ENCODE measurements at regions not wholly inside any gene's neighbourhood (a gene's known extent, or its start where the extent isn't known, plus 50 kb on each side); places are given as distances from the start of the nearest gene placed in this dataset.
"Not testable (repeated sequence)": the region's sequence is repeated elsewhere in the genome, so short reads cannot be mapped to it uniquely, and the experiment has no call there.

DNA sequence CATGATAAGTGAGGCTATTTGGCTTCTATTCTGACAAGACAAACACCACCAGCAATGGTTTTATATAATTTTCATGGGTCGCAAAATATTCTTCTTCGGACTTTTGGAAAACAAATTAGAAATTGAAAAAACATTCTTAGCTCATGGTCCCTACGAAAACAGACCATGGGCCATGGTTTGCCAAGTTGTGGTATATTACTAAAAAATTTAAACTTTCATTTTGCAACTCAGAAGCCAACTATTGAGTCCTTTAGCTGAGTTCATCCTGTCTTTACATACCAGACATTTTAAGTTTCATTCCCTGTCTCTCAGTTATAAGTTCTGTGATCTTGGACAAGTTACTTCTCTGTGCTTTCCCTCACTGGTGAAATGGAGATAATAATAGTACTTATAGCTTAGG is 198.1 kb downstream of the CSNK1G3 start:
- H3K4me3 Mint-ChIP-seq: no peak overlapping the region
- ChIA-PET POLR2A (no interaction called here), CTCF (no interaction called here)
- no peaks in the 10 kb centered on the region for H3K36me3 Mint-ChIP-seq (ENCODE audit: low read depth)
- no peak overlapping the region for H3K27ac Mint-ChIP-seq
- H3K27me3 Mint-ChIP-seq: no peaks in the 10 kb centered on the region
- H3K9me3 Mint-ChIP-seq: no peaks in the 10 kb centered on the region
- DNase-seq: no peak
- no peaks in the 10 kb centered on the region for H3K4me1 Mint-ChIP-seq

DNA sequence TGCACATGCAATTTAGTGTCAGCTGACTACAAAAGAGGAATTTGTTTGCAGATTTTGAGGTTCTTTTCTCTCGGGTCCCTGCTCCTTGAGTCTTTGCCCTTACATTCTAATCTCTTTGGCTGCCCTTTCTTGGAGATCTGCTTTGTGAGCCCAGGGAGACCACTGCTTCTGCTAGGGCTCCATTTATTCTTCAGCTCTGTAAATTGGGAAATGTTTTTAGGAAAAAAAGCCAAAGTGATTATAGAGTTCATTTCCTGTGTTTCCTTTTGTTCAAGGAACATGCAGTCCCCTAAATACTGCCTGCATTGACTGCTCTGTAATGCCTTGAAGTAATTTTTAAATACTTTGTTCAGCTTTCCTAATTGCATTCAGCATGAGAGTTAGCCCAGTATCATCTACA is 197.4 kb downstream of the CSNK1G3 start:
- no peak for DNase-seq
- H3K9me3 Mint-ChIP-seq: no peaks in the 10 kb centered on the region
- H3K36me3 Mint-ChIP-seq (ENCODE audit: low read depth): no peaks in the 10 kb centered on the region
- no peaks in the 10 kb centered on the region for H3K27me3 Mint-ChIP-seq
- ChIA-PET CTCF (no interaction called here), POLR2A (no interaction called here)
- no peak overlapping the region for H3K27ac Mint-ChIP-seq
- no peaks in the 10 kb centered on the region for H3K4me1 Mint-ChIP-seq
- H3K4me3 Mint-ChIP-seq: no peak overlapping the region

DNA sequence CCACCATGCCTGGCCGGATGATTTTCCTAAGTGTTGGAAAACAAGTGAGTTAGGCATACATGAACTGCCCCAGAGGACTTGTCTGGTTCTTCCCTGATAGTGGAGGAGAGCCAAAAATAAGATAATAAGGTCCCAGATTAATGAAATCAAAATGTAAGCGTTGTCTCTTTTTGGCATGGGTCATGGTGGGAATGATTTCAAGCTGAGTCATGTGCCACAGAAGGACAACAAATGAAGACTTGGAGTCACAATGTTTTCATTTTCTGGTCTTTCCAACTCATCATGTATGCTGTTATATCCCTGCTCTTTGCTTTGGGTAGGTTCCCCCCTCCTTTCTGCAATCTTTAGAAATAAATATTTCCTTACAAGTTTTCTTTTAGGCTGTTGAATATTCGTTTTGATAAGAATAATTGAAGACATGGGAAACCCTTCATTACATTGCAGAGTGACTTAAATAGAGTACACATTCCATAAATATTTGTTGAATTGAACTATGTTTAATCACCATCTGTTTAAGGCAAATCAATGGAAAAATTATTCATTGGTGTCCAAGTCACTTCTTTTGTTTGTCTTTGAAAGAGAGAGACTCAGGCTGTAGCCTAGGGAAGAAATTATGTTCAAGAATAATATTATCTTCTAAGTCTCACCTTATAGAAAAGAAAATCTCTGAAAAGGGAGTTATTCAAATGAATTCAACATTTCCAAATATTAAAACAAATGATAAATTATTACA is 196.3 kb downstream of the CSNK1G3 start:
- POLR2A ChIA-PET: no interaction called here
- Mint-ChIP-seq H3K27me3 (no peaks in the 10 kb centered on the region), H3K36me3 (ENCODE audit: low read depth) (no peaks in the 10 kb centered on the region), H3K4me1 (no peaks in the 10 kb centered on the region), H3K9me3 (no peaks in the 10 kb centered on the region), H3K27ac (no peak overlapping the region), H3K4me3 (no peak overlapping the region)
- CTCF ChIA-PET: interaction anchor here (0.6 kb wide), 1 partner anchor 78 kb away, joined by 6 read pairs; no protein-coding TSS in a partner anchor
- no peak for DNase-seq

DNA sequence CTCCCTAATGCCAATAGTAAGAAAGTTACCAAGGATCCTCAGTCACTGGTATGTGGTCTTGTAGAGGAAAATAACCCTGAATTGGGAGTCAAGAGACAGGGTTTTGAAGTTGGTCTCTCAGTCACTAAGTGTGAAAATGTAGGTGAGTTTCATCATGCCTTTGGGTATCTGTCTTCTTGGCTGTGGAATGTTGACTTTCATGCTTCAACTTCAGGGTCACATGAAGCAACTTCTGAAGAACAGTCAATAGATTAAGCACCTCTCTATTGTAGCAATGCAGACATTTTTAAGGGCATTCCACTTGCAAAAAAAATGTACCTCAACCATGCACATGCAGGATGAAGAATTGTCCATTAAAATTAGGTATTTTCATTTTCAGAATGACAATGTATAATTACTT is 194.6 kb downstream of the CSNK1G3 start:
- Mint-ChIP-seq H3K27ac (no peak overlapping the region), H3K4me3 (no peak overlapping the region), H3K27me3 (no peaks in the 10 kb centered on the region), H3K4me1 (no peaks in the 10 kb centered on the region), H3K36me3 (ENCODE audit: low read depth) (no peaks in the 10 kb centered on the region), H3K9me3 (no peaks in the 10 kb centered on the region)
- no peak for DNase-seq
- ChIA-PET CTCF (no interaction called here), POLR2A (no interaction called here)

DNA sequence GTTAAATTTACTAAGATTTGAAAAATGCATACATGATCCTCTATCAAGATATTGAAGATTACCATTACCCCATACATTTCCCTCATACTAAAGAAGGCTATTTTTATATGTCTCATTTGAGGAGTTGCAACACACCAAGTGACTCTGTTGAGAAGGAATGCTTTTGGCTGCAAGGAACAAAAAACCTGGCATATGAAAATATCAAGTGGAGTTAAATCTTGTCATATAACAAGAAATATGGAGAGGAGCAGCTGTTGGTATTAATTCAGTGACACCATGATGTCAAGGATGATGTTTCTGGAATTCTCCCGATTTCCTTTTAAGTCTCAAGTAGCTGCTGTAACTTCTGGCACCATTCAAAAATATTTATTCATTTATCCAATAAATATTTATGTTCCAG is 193.8 kb downstream of the CSNK1G3 start:
- DNase-seq: no peak
- Mint-ChIP-seq H3K9me3 (no peaks in the 10 kb centered on the region), H3K4me1 (no peaks in the 10 kb centered on the region), H3K36me3 (ENCODE audit: low read depth) (no peaks in the 10 kb centered on the region), H3K27me3 (no peaks in the 10 kb centered on the region), H3K4me3 (no peak overlapping the region), H3K27ac (no peak overlapping the region)
- ChIA-PET CTCF (no interaction called here), POLR2A (no interaction called here)

GRCh38 chr5:123701511-123702200 is 189.7 kb downstream of the CSNK1G3 start:
- CTCF ChIA-PET: no interaction called here
- no peaks in the 10 kb centered on the region for H3K9me3 Mint-ChIP-seq
- H3K4me3 Mint-ChIP-seq: no peak overlapping the region

GRCh38 chr5:123700624-123701287 is 188.8 kb downstream of the CSNK1G3 start:
- Mint-ChIP-seq H3K27me3 (no peaks in the 10 kb centered on the region), H3K27ac (no peak overlapping the region), H3K4me3 (no peak overlapping the region), H3K4me1 (no peaks in the 10 kb centered on the region), H3K36me3 (ENCODE audit: low read depth) (no peaks in the 10 kb centered on the region), H3K9me3 (no peaks in the 10 kb centered on the region)
- POLR2A ChIA-PET: no interaction called here
- no peak for DNase-seq
- CTCF ChIA-PET: no interaction called here

More at GRCh38 chr5:123701511-123702200, 189.7 kb downstream of the CSNK1G3 start:
- Mint-ChIP-seq H3K27me3 (no peaks in the 10 kb centered on the region), H3K36me3 (ENCODE audit: low read depth) (no peaks in the 10 kb centered on the region), H3K4me1 (no peaks in the 10 kb centered on the region), H3K27ac (no peak overlapping the region)
- no peak for DNase-seq
- POLR2A ChIA-PET: no interaction called here

DNA sequence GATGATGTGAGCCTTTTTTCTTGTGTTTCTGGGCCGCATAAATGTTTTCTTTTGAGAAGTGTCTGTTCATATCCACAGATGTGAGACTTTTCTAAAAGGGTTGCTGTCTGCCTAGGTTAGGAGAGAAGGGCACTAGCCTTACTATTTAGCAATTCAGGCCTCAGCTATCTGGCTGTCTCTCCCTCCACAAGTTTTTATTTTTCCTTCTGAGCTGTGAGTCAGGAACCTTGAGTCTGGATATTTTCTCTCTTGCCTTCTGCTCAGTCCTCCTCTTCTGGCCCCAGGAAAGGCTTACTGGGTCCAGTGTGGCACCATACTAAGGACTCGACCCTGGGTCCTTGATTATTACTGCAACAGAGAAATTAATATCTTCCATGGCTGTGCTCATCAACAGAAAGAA is 187.6 kb downstream of the CSNK1G3 start:
- H3K4me3 Mint-ChIP-seq: no peak overlapping the region
- H3K9me3 Mint-ChIP-seq: no peaks in the 10 kb centered on the region
- no peaks in the 10 kb centered on the region for H3K4me1 Mint-ChIP-seq
- DNase-seq: no peak
- no peaks in the 10 kb centered on the region for H3K27me3 Mint-ChIP-seq
- H3K36me3 Mint-ChIP-seq (ENCODE audit: low read depth): no peaks in the 10 kb centered on the region
- H3K27ac Mint-ChIP-seq: no peak overlapping the region
- POLR2A ChIA-PET: no interaction called here
- CTCF ChIA-PET: no interaction called here

GRCh38 chr5:123698937-123699336 is 187.0 kb downstream of the CSNK1G3 start:
- H3K36me3 Mint-ChIP-seq (ENCODE audit: low read depth); H3K27me3 Mint-ChIP-seq; DNase-seq; H3K9me3 Mint-ChIP-seq; CTCF ChIA-PET; H3K4me1 Mint-ChIP-seq; H3K27ac Mint-ChIP-seq; POLR2A ChIA-PET; H3K4me3 Mint-ChIP-seq: not testable (repeated sequence)

GRCh38 chr5:123696921-123697341 is 185.0 kb downstream of the CSNK1G3 start:
- H3K27me3 Mint-ChIP-seq: no peaks in the 10 kb centered on the region
- DNase-seq: no peak
- no peaks in the 10 kb centered on the region for H3K9me3 Mint-ChIP-seq
- H3K36me3 Mint-ChIP-seq (ENCODE audit: low read depth): no peaks in the 10 kb centered on the region
- no peak overlapping the region for H3K4me3 Mint-ChIP-seq
- ChIA-PET POLR2A (no interaction called here), CTCF (no interaction called here)
- H3K27ac Mint-ChIP-seq: no peak overlapping the region
- no peaks in the 10 kb centered on the region for H3K4me1 Mint-ChIP-seq

DNA sequence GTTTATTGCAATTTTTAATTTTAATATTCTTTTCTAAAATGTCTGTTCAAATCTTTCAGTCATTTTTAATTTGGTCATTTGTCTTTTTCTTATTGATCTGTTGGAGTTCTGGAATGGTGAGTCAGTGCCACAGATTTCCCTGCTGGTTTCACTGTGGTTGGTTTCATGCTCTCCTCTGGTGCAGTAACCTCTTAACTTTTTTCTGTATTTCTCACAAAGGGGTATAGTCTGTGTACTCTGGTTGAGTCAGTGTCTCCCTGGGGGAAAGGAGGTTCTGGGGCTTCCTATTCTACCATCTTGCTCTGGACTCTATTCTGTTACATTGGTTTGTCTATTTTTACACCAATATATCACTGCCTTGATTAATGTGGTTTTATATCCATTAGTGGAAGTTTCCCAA is 178.8 kb downstream of the CSNK1G3 start:
- H3K36me3 Mint-ChIP-seq (ENCODE audit: low read depth): no peaks in the 10 kb centered on the region
- ChIA-PET CTCF (no interaction called here), POLR2A (no interaction called here)
- DNase-seq: no peak
- no peaks in the 10 kb centered on the region for H3K9me3 Mint-ChIP-seq
- H3K4me1 Mint-ChIP-seq: no peaks in the 10 kb centered on the region
- no peaks in the 10 kb centered on the region for H3K27me3 Mint-ChIP-seq
- H3K27ac Mint-ChIP-seq: no peak overlapping the region
- no peak overlapping the region for H3K4me3 Mint-ChIP-seq

DNA sequence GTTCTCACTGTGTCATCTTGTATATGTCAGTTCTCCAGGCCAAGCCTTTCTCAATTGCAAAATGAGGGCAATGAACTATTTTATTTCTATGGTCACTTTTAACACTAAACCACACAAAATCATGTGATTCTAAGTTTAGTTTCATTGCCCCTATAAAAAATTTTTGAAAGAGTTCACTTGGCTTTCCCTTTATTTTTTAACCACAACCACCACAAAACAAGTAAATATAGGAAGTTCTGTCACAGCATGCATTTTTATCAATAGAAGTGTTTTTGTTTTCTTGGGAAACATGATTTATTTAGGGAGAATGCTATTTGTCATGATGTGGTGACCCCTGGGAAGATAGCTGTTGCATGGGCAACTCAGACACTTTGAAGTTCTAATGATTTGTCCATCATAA is 169.1 kb downstream of the CSNK1G3 start:
- CTCF ChIA-PET: no interaction called here

GRCh38 chr5:123673107-123673506 is 161.1 kb downstream of the CSNK1G3 start:
- ChIA-PET POLR2A (no interaction called here), CTCF (no interaction called here)
- H3K9me3 Mint-ChIP-seq: peaks cover 2% of the 10 kb centered on the region
- no peak overlapping the region for H3K4me3 Mint-ChIP-seq
- H3K27me3 Mint-ChIP-seq: no peaks in the 10 kb centered on the region
- no peak for DNase-seq
- H3K4me1 Mint-ChIP-seq: no peaks in the 10 kb centered on the region
- H3K27ac Mint-ChIP-seq: no peak overlapping the region
- H3K36me3 Mint-ChIP-seq (ENCODE audit: low read depth): no peaks in the 10 kb centered on the region

More for the DNA sequence above, 169.1 kb downstream of the CSNK1G3 start:
- H3K9me3 Mint-ChIP-seq: peaks cover 10% of the 10 kb centered on the region
- no peaks in the 10 kb centered on the region for H3K36me3 Mint-ChIP-seq (ENCODE audit: low read depth)
- POLR2A ChIA-PET: no interaction called here
- no peaks in the 10 kb centered on the region for H3K27me3 Mint-ChIP-seq
- no peak overlapping the region for H3K4me3 Mint-ChIP-seq
- no peaks in the 10 kb centered on the region for H3K4me1 Mint-ChIP-seq
- DNase-seq: no peak
- no peak overlapping the region for H3K27ac Mint-ChIP-seq
